GM10266 (cell line): ENCODE measurements at regions not wholly inside any gene's neighbourhood (a gene's known extent, or its start where the extent isn't known, plus 50 kb on each side); places are given as distances from the start of the nearest gene placed in this dataset.

Experiments
- DNase-seq: peaks from one replicate; pipeline ENCODE4 v3.0.0; 2012; ENCODE audit errors: extremely low spot score
- CTCF ChIP-seq: IDR thresholded peaks from 2 replicates; pipeline ENCODE4 v1.5.1; 2012; ENCODE audit warnings: mild to moderate bottlenecking, low read depth; ENCODE audit not compliant: control insufficient read depth, insufficient read depth; ENCODE audit errors: missing control alignments

GRCh38 chr21:34192646-34193285 lies 119.4 kb downstream of the MRPS6 start:
- no peak for TF ChIP-seq CTCF

GRCh38 chr21:34195335-34195734 lies 122.0 kb downstream of the MRPS6 start:
- DNase-seq = no peak
- TF ChIP-seq CTCF = no peak

More at GRCh38 chr21:34192646-34193285, 119.4 kb downstream of the MRPS6 start:
- DNase-seq = peak; percentile 47

GRCh38 chr21:34196996-34197395 lies 123.6 kb downstream of the MRPS6 start:
- no peak for TF ChIP-seq CTCF
- DNase-seq = no peak

GRCh38 chr21:34197561-34197960 lies 124.2 kb downstream of the MRPS6 start:
- DNase-seq = no peak
- TF ChIP-seq CTCF = no peak

- DNase-seq = peak; percentile 34
- no peak for TF ChIP-seq CTCF
Measured at GRCh38 chr21:34198231-34199120, 125.1 kb downstream of the MRPS6 start.

- no peak for DNase-seq
- TF ChIP-seq CTCF = no peak
Measured at GRCh38 chr21:34199121-34199910, 125.9 kb downstream of the MRPS6 start.
